NCI-H1092 (cell line): ENCODE measurements at regions not wholly inside any gene's neighbourhood (a gene's known extent, or its start where the extent isn't known, plus 50 kb on each side); places are given as distances from the start of the nearest gene placed in this dataset.

Experiments used
- DNase-seq: peaks from one replicate; lab custom pipeline; 2025; lab: John Stamatoyannopoulos, UW

DNA sequence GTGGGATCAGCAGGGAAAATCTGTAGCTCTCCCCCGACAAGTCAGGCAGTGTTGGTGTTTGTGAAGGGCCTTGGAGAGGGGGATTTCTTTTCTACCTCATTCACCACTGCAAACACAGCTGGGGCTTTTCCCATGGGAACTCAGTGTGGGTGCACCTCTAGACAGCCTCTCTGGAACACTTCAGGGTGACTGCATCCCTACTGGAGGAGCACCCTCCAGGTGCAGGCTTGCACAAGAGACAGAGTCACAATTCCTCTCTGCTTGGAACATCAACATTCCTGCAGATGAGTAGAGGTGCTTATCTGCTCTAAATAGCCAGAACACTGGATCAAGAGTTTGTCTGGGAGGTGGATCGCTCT lies 72.7 kb upstream of the AKAP13 start:
- DNase-seq, result no peak

DNA sequence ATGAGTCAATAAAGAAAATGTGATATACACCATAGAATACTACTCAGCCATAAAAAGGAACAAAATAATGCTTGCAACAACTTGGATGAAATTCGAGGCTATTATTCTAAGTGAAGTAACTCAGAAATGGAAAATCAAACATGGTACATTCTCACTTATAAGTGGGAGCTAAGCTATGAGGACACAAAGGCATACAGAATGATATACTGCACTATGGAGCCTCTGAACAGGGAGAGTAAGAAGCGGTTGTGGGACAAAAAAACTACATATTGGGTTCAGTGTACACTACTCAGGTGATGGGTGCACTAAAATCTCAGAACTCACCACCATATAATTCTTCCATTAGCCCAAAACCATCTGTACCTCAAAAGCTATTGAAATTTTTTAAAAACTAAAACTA lies 68.8 kb upstream of the AKAP13 start:
- no peak for DNase-seq

DNA sequence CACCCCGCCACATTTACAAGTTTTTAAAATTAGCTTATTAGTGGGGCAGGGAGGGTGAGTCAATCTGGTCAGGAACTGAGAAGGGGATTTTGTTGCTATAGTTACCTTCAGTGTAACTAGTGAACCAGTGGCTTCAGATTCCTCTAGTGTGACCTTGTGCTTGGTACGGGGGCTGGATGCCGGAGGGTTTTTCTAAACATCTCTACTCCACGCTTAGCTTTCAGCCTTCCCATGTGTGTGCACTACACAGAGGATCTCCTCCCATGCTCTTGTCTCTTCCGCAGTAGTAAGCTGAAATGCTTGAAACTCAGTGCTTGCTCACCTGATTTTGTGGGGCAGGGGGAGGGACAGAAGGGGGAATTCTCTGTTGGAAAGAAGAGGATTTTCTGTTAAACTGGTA lies 67.9 kb upstream of the AKAP13 start:
- no peak for DNase-seq

DNA sequence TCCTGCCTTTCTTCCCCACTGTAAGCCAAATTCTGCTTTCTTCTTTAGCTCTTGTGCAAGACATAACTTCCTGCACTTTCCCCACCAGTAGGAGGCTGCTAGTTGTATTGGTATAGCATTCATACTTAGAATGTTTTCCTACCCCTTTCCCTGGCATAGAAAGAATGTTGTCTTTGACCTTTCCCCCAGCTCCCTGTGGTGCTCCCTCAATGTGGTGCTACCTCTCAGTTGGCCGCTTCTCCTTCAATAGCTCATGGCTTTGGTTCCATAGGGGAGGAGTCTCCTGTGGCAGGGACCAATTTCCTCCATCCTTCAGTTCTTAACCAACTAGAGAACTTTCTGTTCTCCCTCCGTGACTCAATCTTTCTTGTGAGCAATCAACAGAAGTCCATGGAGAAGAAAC lies 67.5 kb upstream of the AKAP13 start:
- DNase-seq, result no peak

DNA sequence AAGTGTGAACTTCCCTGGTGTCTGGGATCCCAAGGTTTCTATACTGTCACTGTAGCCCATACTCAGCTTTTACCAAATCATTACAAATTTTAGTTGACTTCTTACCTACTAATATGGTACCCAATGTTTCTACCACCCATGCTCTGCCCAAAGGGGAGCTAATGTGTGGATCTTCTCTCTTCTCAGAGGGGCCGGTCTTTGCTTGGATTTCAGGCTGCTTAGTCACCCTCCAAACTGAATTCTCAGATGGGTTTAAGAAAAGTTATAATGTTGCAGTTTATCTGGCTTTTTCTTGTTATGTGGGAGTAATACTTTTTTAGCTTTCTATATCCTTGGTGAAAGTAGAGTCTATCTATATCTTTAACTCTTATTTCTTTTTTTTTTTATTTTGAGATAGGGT lies 67.1 kb upstream of the AKAP13 start:
- no peak for DNase-seq

DNA sequence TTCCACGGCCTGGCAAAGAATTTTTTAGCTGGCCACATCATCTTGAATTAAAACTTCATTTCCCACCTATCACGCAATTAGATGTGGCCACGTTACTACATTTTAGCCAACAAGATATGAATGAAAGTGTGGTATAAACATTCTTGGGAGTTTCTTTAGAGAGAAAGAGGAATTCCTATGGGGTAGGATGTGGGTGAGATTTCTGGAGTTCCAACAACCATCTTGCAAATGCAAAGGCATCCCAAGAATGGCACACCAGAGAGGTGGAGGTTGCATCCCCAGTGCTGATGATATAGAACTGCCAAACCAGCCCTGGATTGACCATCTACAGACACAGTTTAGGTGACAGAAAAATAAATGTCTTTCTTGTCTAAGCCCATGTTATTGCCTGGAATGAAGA lies 66.3 kb upstream of the AKAP13 start:
- no peak for DNase-seq

DNA sequence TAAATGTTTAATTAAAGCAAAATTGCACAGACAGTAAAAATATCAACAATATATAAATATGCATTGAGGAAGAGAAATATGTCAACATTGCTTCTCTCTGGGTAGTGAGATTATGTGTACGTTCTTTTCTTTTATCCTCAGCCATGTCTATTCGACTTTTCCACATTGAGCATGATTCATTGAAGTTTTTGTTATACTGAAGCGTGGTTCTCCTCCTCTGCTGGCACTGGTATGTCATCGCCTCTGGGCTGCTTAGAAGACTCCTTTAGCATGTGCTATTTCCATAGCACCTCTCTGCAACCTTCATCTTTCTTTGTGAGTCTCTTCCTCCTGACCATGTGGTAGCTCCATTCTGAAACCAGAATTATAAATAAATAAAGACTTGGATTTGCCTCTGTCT lies 65.8 kb upstream of the AKAP13 start:
- DNase-seq, result no peak

DNA sequence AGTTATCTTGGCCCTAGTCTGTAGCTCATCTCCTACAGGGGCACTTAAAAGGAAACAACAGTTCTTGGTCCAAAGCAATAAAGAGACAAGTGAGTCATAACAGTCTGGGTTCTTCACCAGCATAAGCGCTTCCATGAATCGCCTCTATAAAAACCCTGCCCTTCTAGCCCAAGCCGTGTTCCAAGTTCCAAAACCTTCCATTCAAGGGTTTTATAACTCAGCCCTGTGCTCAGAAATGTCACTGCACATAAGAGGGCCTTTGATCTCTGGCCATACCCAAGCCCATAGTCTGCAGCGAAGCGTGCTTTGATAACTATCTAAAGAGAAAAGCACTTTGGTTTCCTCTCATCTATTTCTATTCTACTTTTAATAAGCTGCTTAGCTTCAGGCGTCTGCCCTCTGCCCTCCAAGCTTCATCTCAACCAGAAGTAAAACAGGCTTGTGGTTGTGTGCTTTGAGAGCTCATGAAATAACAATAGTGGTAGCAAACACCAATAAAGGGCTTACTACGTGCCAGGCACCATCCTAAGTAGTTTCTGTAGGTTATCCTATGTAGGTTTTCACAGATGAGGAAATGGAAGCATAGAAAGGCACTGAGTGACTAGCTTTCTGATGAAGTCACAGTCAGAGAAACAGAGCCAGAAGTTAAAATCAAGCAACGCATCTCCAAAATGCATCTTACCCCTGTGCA lies 64.0 kb upstream of the AKAP13 start:
- DNase-seq, result no peak

DNA sequence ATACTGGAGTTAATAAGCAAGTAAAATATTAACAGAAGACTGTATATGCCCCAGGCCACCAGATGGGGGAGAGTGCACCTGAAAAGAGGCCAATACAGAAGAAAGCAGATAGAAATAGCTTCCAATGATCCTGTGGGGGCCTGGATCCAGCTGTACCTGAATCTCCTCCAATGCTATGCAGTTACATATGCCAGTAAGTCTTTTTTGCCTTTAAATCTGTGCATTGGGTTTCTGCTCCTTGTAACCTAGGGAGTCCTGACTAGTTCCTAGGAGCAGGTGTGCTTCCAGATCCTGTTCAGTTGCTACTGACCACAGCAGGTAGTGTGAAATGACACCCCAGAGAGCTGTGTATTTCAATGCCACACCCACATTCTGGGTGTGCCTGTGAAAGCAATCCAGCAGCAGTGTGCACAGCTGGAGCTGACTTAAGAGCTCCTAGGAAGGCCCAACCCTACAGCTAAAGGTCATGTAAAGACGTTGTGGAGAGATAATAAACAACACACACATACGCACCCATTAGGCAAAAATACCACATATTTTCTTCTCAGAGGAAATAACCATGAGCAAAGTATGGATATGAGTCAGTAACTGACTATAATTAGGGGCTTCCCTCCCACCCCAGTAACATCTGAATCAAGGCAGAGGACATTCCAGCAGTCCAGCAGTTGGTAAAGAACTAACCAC lies 62.2 kb upstream of the AKAP13 start:
- DNase-seq, result no peak

DNA sequence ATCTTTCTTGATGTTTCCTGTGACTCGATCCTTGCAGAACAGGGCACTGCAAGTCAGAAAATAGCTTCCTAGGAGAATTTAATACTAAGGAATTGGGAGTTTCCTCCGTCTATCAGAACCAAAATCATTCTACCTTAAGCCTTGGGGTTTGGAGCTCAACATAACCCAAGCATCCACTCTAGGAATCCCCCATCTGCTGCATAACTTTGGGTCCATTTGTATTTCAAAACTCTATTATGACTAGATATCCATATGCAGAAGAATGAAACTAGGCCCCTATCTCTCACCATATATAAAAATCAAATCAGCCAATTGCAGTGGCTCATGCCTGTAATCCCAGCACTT lies 61.7 kb upstream of the AKAP13 start:
- no peak for DNase-seq

DNA sequence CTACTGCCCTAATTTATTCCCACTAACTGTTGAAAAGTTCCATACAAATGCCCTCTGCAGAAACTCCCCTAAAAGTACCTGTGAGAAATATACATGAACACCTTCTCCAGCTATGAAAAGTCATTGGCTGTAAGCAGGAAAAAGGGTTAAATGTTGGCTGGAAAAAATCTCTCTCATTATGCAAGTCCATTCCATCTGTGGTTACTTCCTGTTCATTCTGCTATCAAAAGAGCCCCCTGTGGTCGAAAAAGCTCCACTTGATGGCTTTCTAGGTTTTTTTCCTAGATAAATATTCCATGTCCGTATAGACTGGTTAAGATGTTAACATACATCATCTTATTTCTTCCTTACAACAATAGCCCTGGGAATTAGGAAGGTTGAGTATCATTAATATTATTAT lies 56.2 kb upstream of the AKAP13 start:
- DNase-seq, result no peak

DNA sequence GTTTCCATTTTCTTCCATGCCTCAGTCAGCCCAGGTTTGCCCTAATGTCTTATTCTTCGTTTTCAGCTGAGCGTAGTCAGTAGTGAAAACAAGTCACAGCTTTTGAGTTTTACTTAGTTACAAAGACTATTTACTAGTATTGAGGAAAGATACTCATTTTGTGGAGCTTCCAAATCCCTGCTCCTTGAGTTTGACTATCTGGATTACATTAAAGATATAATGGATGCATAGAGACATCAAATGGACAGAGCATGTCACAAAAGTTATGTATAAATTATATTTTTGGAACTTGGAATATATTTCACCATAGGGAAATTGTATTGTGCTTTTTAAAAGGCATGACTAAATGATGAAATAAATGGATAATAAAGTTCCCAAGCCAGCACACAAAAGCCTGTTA lies 54.6 kb upstream of the AKAP13 start:
- DNase-seq, result no peak

DNA sequence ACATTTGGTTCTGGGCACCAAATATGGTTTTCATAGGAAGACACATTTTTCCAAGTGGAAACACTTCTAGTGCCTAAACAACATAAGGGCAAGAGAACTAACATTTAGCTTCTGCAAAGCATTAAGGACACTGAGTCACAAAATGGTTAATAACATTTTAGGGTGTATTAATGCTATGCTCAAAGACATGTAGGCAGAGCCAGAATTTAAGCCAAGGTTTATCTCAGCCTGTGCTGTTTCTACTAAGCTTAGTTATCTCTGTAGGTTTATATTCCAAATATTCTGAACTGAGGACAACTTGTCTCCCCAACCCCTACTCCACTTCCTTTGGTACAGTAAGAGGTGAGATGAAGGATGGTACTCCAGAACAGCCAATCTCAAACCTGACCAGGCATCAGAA lies 54.1 kb upstream of the AKAP13 start:
- no peak for DNase-seq

DNA sequence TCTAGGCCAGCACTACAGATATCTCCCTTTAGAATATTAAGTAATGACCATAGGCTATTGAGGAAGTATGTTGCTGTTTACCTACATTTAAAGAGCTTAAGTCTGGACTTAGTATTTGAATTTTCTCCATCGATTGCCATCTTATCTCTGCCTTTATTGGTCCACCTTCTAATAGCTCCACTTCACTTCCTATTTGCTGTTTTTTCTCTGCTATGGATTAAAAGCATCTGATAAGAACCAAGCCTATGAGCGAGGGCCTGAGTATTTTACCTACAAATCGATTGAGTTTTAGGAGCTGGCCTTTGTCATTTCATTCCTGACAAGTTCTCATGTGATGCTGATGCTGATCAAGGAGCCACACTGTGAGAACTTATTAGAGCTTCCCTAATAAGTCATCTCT lies 52.6 kb upstream of the AKAP13 start:
- no peak for DNase-seq

DNA sequence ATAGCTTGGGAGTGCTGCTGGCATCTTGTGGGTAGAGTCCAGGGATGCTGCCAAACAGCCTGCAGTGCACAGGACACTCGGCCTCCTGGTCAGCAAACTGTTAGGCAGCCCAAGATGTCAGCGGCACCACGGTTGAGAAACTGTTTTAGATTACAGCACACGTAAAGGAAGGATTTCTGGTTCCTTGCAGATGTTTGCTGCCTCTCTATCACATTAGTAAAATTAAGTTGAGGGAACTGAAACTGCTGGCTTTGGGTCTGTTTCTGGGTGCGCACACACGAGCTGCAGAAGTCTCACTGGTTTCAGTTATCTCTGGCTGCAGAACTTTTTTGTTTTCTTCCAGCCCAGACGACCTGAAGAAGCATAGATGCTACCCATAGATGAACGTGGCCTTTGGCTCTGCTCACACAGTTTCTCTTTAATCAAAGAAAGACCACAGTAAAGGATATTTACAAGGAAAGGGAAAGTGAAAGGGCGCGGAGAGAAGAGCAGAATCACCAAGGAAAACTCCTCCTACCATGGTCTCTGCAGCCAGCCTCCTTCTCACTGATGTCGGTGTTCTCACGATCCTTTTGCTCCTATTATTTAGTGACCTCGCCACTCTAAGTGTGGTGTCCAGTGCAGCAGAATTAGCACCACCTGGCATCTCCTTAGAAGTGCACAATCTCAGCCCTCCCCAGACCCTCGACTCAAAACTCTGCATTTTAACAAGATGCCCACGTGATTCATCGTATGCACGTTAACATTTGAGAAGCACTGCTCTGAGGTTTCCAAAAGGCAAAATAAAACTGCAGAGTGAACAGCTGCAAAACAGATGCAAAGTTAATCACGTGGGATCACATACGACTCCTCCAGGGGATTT lies 50.6 kb upstream of the AKAP13 start:
- no peak for DNase-seq
